Ovary (tissue), 3 donors: ENCODE measurements at regions not wholly inside any gene's neighbourhood (a gene's known extent, or its start where the extent isn't known, plus 50 kb on each side); places are given as distances from the start of the nearest gene placed in this dataset.

ENCODE experiments used
- CTCF ChIP-seq, 3 donors: fragments of 450-650 bp in 2 of 3; fragments of 200-600 bp in 1 of 3; IDR thresholded peaks; one replicate each; pipeline versions ENCODE4 v1.5.1 to v1.8.0; 2016 to 2022; ENCODE audit warnings: antibody characterized with exemption in 3 of 3, mild to moderate bottlenecking in 1 of 3
- EP300 ChIP-seq: sonication (generic); formaldehyde crosslinking; IDR thresholded peaks from one replicate; pipeline ENCODE4 v1.6.1; 2017; ENCODE audit warnings: antibody characterized with exemption
- POLR2A ChIP-seq: fragments of 450-650 bp; IDR thresholded peaks from one replicate; pipeline ENCODE4 v1.6.1; 2017; ENCODE audit warnings: antibody characterized with exemption, mild to moderate bottlenecking, moderate library complexity
- donor health status: DM: no; HTN: no; CAD: no.

GRCh38 chr3:25252291-25252690, 175.8 kb upstream of the RARB start:
- TF ChIP-seq CTCF (IDR thresholded peaks at IDR 0.05) = no peak
- TF ChIP-seq POLR2A = no peak
- no peak for TF ChIP-seq EP300
